ENCODE measurements at regions not wholly inside any gene's neighbourhood (a gene's known extent, or its start where the extent isn't known, plus 50 kb on each side); places are given as distances from the start of the nearest gene placed in this dataset.
"Not testable (repeated sequence)": the region's sequence is repeated elsewhere in the genome, so short reads cannot be mapped to it uniquely, and the experiment has no call there.

DNA sequence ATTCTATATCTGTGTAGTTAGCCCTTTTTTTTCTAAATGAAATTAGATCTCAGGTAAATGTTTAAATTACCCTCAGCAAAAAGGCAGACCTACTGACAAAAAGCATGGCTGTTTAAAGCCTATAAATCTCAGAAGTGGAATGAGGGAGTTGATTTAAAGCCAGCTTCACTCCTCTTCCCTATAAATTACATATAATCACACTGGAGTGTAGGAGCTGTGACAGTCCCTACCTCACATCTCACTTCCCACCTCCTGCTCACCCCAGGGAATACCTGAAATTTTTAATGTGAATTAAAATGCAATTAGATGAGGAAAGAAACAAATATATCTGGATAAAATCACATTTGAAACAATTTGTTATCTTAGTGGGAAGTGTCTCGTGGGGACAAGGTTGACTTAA lies 184.6 kb downstream of the SPATA31A7 start:
- TF ChIP-seq, protein P1, sequence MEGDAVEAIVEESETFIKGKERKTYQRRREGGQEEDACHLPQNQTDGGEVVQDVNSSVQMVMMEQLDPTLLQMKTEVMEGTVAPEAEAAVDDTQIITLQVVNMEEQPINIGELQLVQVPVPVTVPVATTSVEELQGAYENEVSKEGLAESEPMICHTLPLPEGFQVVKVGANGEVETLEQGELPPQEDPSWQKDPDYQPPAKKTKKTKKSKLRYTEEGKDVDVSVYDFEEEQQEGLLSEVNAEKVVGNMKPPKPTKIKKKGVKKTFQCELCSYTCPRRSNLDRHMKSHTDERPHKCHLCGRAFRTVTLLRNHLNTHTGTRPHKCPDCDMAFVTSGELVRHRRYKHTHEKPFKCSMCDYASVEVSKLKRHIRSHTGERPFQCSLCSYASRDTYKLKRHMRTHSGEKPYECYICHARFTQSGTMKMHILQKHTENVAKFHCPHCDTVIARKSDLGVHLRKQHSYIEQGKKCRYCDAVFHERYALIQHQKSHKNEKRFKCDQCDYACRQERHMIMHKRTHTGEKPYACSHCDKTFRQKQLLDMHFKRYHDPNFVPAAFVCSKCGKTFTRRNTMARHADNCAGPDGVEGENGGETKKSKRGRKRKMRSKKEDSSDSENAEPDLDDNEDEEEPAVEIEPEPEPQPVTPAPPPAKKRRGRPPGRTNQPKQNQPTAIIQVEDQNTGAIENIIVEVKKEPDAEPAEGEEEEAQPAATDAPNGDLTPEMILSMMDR (IDR thresholded peaks at IDR 0.05) = not testable (repeated sequence)
- TF ChIP-seq POLR2A (IDR thresholded peaks at IDR 0.05) = not testable (repeated sequence)
